GM12878 (cell line): ENCODE measurements at regions not wholly inside any gene's neighbourhood (a gene's known extent, or its start where the extent isn't known, plus 50 kb on each side); places are given as distances from the start of the nearest gene placed in this dataset.

Source experiments
- ATAC-seq: fragments of 200-7000 bp; cut with Tn5 transposase; 3 replicates; pipeline ENCODE4 v1.9.1; 2020; ENCODE audit warnings: mild to moderate bottlenecking, moderate library complexity
- BruUV-seq: library from RNA; stranded (reverse); fragments of 400-500 nt; replicated peaks from 2 replicates; lab custom pipeline; 2021; lab: Mats Ljungman, UMichigan
- CTCF ChIA-PET: fragments of 300-600 bp; sonication (Branson Sonifier 250); formaldehyde crosslinking; extraction: SDS; loops from one replicate; lab custom pipeline; 2021; ENCODE audit warnings: inconsistent platforms; lab: Yijun Ruan, JAX
- POLR2A ChIA-PET: fragments of 350-600 bp; formaldehyde crosslinking; extraction: SDS; loops from one replicate; lab custom pipeline; 2021; ENCODE audit warnings: inconsistent platforms; lab: Charles Lee
- RAD21 ChIA-PET: fragments of 300-600 bp; sonication (Branson Sonifier 250); formaldehyde crosslinking; loops from one replicate; lab custom pipeline; 2023; ENCODE audit warnings: antibody characterized with exemption; ENCODE audit not compliant: unreplicated experiment; lab: Charles Lee
- SMC1A ChIA-PET: fragments of 300-600 bp; sonication (Branson Sonifier 250); formaldehyde crosslinking; loops from one replicate; lab custom pipeline; 2023; ENCODE audit not compliant: unreplicated experiment, uncharacterized antibody; lab: Charles Lee
- DNase-seq: peaks from one replicate; pipeline ENCODE4 v3.0.0-alpha.2; 2011; ENCODE audit warnings: low read depth, low spot score
- FAIRE-seq: peaks from 3 replicates; lab custom pipeline; 2011; peaks lifted over from hg19 to GRCh38; lab: Jason Lieb, UNC
- H2AFZ ChIP-seq: 2 replicates; pipeline ENCODE4 v1.6.0; 2011; ENCODE audit warnings: low read depth, low read length, control low read depth; ENCODE audit not compliant: control insufficient read depth
- H3K27ac ChIP-seq: 2 replicates; pipeline ENCODE4 v1.5.1; 2011; ENCODE audit warnings: control low read depth; ENCODE audit not compliant: control insufficient read depth, insufficient read depth
- H3K27me3 ChIP-seq, 2 experiments: replicated peaks in 1 of 2; 2 replicates each; pipeline versions ENCODE4 v1.6.0 to v1.6.1; 2011; ENCODE audit warnings: low read length in 1 of 2; ENCODE audit not compliant: control insufficient read depth in 2 of 2, insufficient read depth in 2 of 2
- H3K36me3 ChIP-seq, 2 experiments: 2 replicates each; pipeline ENCODE4 v1.5.1; 2011; ENCODE audit warnings: low read length in 1 of 2; ENCODE audit not compliant: control insufficient read depth in 2 of 2, insufficient read depth in 2 of 2
- H3K4me1 ChIP-seq: 2 replicates; pipeline ENCODE4 v1.6.1; 2011; ENCODE audit warnings: mild to moderate bottlenecking, low read length, moderate library complexity, mixed read lengths; ENCODE audit not compliant: control insufficient read depth, insufficient read depth
- H3K4me2 ChIP-seq: 2 replicates; pipeline ENCODE4 v1.6.0; 2011; ENCODE audit warnings: control low read depth; ENCODE audit not compliant: control insufficient read depth, insufficient read depth
- H3K4me3 ChIP-seq: fragments of 200-600 bp; sonication (generic); 2 replicates; pipeline ENCODE4 v1.5.1; 2016
- H3K79me2 ChIP-seq: 2 replicates; pipeline ENCODE4 v1.6.0; 2011; ENCODE audit warnings: low read length; ENCODE audit not compliant: control insufficient read depth, insufficient read depth
- H3K9ac ChIP-seq: 2 replicates; pipeline ENCODE4 v1.8.0; 2011; ENCODE audit warnings: low read length, control low read depth, mixed read lengths; ENCODE audit not compliant: control insufficient read depth, insufficient read depth
- H3K9me3 ChIP-seq: replicated peaks from 3 replicates; pipeline ENCODE4 v1.5.1; 2011; ENCODE audit warnings: mild to moderate bottlenecking, low read length; ENCODE audit not compliant: control insufficient read depth, insufficient read depth
- H4K20me1 ChIP-seq: 2 replicates; pipeline ENCODE4 v1.6.0; 2011; ENCODE audit not compliant: control insufficient read depth, insufficient read depth
- ELK1 ChIP-seq: IDR thresholded peaks from 2 replicates; pipeline ENCODE4 v1.6.1; 2012; ENCODE audit warnings: low read depth, low read length, improper control_type of control experiment
- NFYA ChIP-seq: IDR thresholded peaks from 2 replicates; pipeline ENCODE4 v1.6.1; 2011; ENCODE audit warnings: low read depth, mild to moderate bottlenecking, low read length, improper control_type of control experiment, borderline replicate concordance
- PAX5 ChIP-seq: IDR thresholded peaks from 2 replicates; pipeline ENCODE4 v1.6.1; 2011; ENCODE audit warnings: low read depth, low read length, borderline replicate concordance
- RAD21 ChIP-seq: IDR thresholded peaks from 2 replicates; pipeline ENCODE4 v1.6.1; 2011; ENCODE audit warnings: mild to moderate bottlenecking, low read depth, low read length, moderate library complexity; ENCODE audit not compliant: insufficient read depth
- RB1 ChIP-seq: fragments of 450-650 bp; formaldehyde crosslinking; IDR thresholded peaks from 2 replicates; pipeline ENCODE4 v1.6.1; 2017; ENCODE audit warnings: mild to moderate bottlenecking, borderline replicate concordance
- RBBP5 ChIP-seq: fragments of 200-600 bp; sonication (generic); conservative IDR thresholded peaks from 2 replicates; pipeline ENCODE4 v1.6.1; 2016
- SIX5 ChIP-seq: IDR thresholded peaks from 2 replicates; pipeline ENCODE4 v1.6.1; 2011; ENCODE audit warnings: mild to moderate bottlenecking, low read depth, low read length, moderate library complexity; ENCODE audit not compliant: severe bottlenecking
- SMC3 ChIP-seq: IDR thresholded peaks from 2 replicates; pipeline ENCODE4 v1.6.1; 2011; ENCODE audit warnings: low read length, improper control_type of control experiment, borderline replicate concordance
- TCF3 ChIP-seq: IDR thresholded peaks from 2 replicates; pipeline ENCODE4 v1.6.1; 2012; ENCODE audit warnings: low read depth, mild to moderate bottlenecking, low read length, borderline replicate concordance; ENCODE audit not compliant: insufficient read depth
- WGBS: methylation state at CpG from one replicate; pipeline ENCODE4 v1.1.6; 2016; ENCODE audit warnings: low lambda C conversion rate; ENCODE audit not compliant: insufficient replicate concordance, insufficient coverage; ENCODE audit errors: missing lambda C conversion rate; 5-methylcytosine and 5-hydroxymethylcytosine counted together
- in situ Hi-C: fragments of 300-500 bp; cut with MboI; formaldehyde crosslinking; loops from 9 replicates; pipeline ENCODE4 v1.14.3; 2018; ENCODE audit warnings: mixed read lengths
- intact Hi-C: fragments of 100-400 bp; cut with micrococcal nuclease; formaldehyde crosslinking; loops from one replicate; pipeline ENCODE4 v1.14.2; 2022; ENCODE audit not compliant: unreplicated experiment

- BruUV-seq = no TSS peak
- intact Hi-C loops (no loop called here), in situ Hi-C loops (no loop called here)
- Histone ChIP-seq H4K20me1 (no peaks in the 10 kb centered on the region), H3K9ac (no peak overlapping the region), H3K27me3 (no peaks in the 10 kb centered on the region), H3K4me1 (no peaks in the 10 kb centered on the region), H3K4me3 (no peak overlapping the region), H3K36me3 (no peaks in the 10 kb centered on the region), H3K9me3 (no peaks in the 10 kb centered on the region), H2AFZ (no peak overlapping the region), H3K4me2 (no peak overlapping the region), H3K79me2 (no peaks in the 10 kb centered on the region), H3K27ac (no peak overlapping the region)
- ChIA-PET SMC1A (no interaction called here), CTCF (interaction anchor here (0.6 kb wide), 1 partner anchor 47 kb away, joined by 3 read pairs; no protein-coding TSS in a partner anchor), RAD21 (interaction anchor here (0.5 kb wide), 1 partner anchor 274 kb away, joined by 3 read pairs; no protein-coding TSS in a partner anchor), POLR2A (no interaction called here)
- DNase-seq (no peak), ATAC-seq (no peak), FAIRE-seq (no peak)
- TF ChIP-seq TCF3 (no peak), ELK1 (no peak), RB1 (no peak), RAD21 (no peak), SIX5 (no peak), RBBP5 (no peak), NFYA (no peak), PAX5 (no peak), SMC3 (no peak)
- 63% methylated on average over 17 of the region's 17 CpGs for WGBS
These were observed 94.4 kb upstream of the XPO1 start for GRCh38 chr2:61632276-61633169.
